ENCODE measurements at regions not wholly inside any gene's neighbourhood (a gene's known extent, or its start where the extent isn't known, plus 50 kb on each side); places are given as distances from the start of the nearest gene placed in this dataset.

GRCh38 chr5:10133830-10134229, 115.9 kb downstream of the ATPSCKMT start:
- ChIA-PET POLR2A (no interaction called here), CTCF (no interaction called here)
- DNase-seq (no peak), ATAC-seq (no peak)
- Mint-ChIP-seq H3K27me3 (no peaks in the 10 kb centered on the region), H3K9me3 (no peaks in the 10 kb centered on the region), H3K4me1 (ENCODE audit: low read depth) (no peaks in the 10 kb centered on the region), H3K4me3 (no peak overlapping the region), H3K27ac (no peak overlapping the region), H3K36me3 (ENCODE audit: low read depth) (no peaks in the 10 kb centered on the region)
- TF ChIP-seq CTCF (IDR thresholded peaks at IDR 0.05) = no peak
- intact Hi-C loops (cut with micrococcal nuclease) = no loop called here

DNA sequence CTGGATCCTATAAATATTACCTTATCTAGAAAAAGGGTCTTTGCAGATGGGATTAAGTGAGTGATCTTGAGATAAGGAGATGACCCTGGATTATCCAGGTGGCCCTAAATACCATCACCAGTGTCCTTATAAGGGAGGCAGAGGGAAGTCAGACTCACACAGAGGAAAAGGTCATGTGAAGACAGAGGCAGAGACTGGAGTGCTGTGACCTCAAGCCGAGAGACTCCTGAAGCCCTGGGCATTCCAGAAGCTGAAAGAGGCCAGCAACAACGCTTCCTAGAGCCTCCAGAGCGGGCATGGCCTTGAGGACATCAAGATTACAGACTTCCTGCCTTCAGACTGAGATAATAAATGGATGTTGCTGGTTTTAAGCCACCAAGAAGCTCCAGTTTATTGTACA, 118.8 kb downstream of the ATPSCKMT start:
- intact Hi-C loops (cut with micrococcal nuclease) = no loop called here
- Mint-ChIP-seq H3K4me3 (no peak overlapping the region), H3K36me3 (ENCODE audit: low read depth) (no peaks in the 10 kb centered on the region), H3K4me1 (ENCODE audit: low read depth) (no peaks in the 10 kb centered on the region), H3K9me3 (no peaks in the 10 kb centered on the region), H3K27ac (no peak overlapping the region), H3K27me3 (no peaks in the 10 kb centered on the region)
- POLR2A ChIA-PET = no interaction called here
- CTCF ChIA-PET = no interaction called here
- TF ChIP-seq CTCF (IDR thresholded peaks at IDR 0.05) = no peak
- no peak for ATAC-seq
- no peak for DNase-seq

DNA sequence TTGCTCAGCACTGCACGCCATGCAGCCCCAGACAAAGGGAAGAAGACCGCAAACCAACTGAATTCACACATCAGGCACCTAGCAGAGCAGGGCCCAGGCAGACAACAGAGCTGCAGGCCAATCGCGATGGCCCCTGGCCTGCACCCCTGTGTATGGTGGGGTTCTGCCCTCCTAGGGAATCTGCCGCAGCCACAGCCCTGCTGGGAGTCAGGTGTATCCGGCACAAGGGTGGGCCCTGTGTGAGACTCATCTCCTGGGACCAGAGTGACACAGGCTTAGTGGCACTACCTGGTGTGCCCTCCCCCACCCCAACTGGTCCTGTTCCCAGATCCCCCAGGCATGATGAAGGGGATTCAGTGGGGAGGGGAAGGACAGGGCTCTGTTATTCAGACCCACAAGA, 122.8 kb downstream of the ATPSCKMT start:
- H3K4me3 Mint-ChIP-seq = no peak overlapping the region
- no peaks in the 10 kb centered on the region for H3K4me1 Mint-ChIP-seq (ENCODE audit: low read depth)
- no peaks in the 10 kb centered on the region for H3K9me3 Mint-ChIP-seq
- no peak for DNase-seq
- H3K27me3 Mint-ChIP-seq = peaks cover 1% of the 10 kb centered on the region
- ChIA-PET POLR2A (no interaction called here), CTCF (no interaction called here)
- no peak for TF ChIP-seq CTCF (IDR thresholded peaks at IDR 0.05)
- intact Hi-C loops (cut with micrococcal nuclease) = no loop called here
- no peak overlapping the region for H3K27ac Mint-ChIP-seq
- ATAC-seq = no peak
- no peaks in the 10 kb centered on the region for H3K36me3 Mint-ChIP-seq (ENCODE audit: low read depth)

DNA sequence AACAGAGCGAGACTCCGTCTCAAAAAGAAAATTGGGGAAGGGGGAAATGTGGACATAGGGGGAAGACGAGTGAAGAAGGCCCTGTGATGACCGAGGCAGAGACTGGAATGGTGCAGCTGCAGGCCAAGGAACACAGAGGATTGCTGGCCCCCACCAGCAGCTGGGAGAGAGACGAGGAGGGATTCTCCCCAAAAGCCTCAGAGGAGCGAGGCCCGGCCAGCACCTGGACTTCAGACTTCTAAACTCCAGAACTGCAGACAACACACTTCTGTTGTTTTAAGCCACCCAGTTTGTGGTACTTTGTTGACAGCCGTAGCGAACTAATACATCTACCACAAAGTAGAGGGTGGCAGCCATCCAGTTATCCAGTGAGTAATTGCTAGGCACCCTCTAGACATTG, 124.6 kb downstream of the ATPSCKMT start:
- ATAC-seq (no peak), DNase-seq (no peak)
- Mint-ChIP-seq H3K36me3 (ENCODE audit: low read depth) (no peaks in the 10 kb centered on the region), H3K4me3 (no peak overlapping the region), H3K9me3 (no peaks in the 10 kb centered on the region), H3K27me3 (peaks cover 1% of the 10 kb centered on the region), H3K27ac (no peak overlapping the region), H3K4me1 (ENCODE audit: low read depth) (no peaks in the 10 kb centered on the region)
- intact Hi-C loops (cut with micrococcal nuclease) = no loop called here
- ChIA-PET CTCF (no interaction called here), POLR2A (no interaction called here)
- no peak for TF ChIP-seq CTCF (IDR thresholded peaks at IDR 0.05)

- no peak overlapping the region for H3K4me3 Mint-ChIP-seq
- no peak overlapping the region for H3K27ac Mint-ChIP-seq
- ChIA-PET CTCF (no interaction called here), POLR2A (no interaction called here)
- no peaks in the 10 kb centered on the region for H3K9me3 Mint-ChIP-seq
- ATAC-seq = no peak
- H3K4me1 Mint-ChIP-seq (ENCODE audit: low read depth) = no peaks in the 10 kb centered on the region
- no peaks in the 10 kb centered on the region for H3K36me3 Mint-ChIP-seq (ENCODE audit: low read depth)
- TF ChIP-seq CTCF (IDR thresholded peaks at IDR 0.05) = no peak
- peaks cover 1% of the 10 kb centered on the region for H3K27me3 Mint-ChIP-seq
- no peak for DNase-seq
- intact Hi-C loops (cut with micrococcal nuclease) = no loop called here
Measured at GRCh38 chr5:10124287-10124686, 125.4 kb downstream of the ATPSCKMT start.
